K562 (cell line): ENCODE measurements at regions not wholly inside any gene's neighbourhood (a gene's known extent, or its start where the extent isn't known, plus 50 kb on each side); places are given as distances from the start of the nearest gene placed in this dataset.

ENCODE experiments used
- ATAC-seq: fragments of 200-7000 bp; cut with Tn5 transposase; 3 replicates; pipeline ENCODE4 v1.9.1; 2020; ENCODE audit warnings: moderate library complexity
- BruUV-seq: library from RNA; stranded (reverse); fragments of 400-500 nt; replicated peaks from 2 replicates; lab custom pipeline; 2021; lab: Mats Ljungman, UMichigan
- CTCF ChIA-PET: fragments of 300-600 bp; formaldehyde crosslinking; extraction: SDS; loops from one replicate; lab custom pipeline; 2021; ENCODE audit warnings: low intra/inter-chr PET ratio; lab: Yijun Ruan, JAX
- POLR2A ChIA-PET: fragments of 300-600, 350-650 bp; sonication (Branson Sonifier 250); formaldehyde crosslinking; extraction: SDS; loops from one replicate; lab custom pipeline; 2021; ENCODE audit warnings: antibody characterized with exemption, inconsistent platforms; lab: Yijun Ruan, JAX
- DNase-seq, 4 experiments: peaks; one replicate each; pipeline versions ENCODE4 v3.0.0 to v3.0.0-alpha.2; 2011 to 2018; ENCODE audit warnings: low spot score in 3 of 4, mixed read lengths in 3 of 4; ENCODE audit errors: extremely low read depth in 1 of 4
- FAIRE-seq: peaks from 2 replicates; lab custom pipeline; 2011; peaks lifted over from hg19 to GRCh38; lab: Jason Lieb, UNC
- H2AFZ ChIP-seq: 2 replicates; pipeline ENCODE4 v1.6.0; 2011; ENCODE audit warnings: low read depth, low read length, control low read depth, inconsistent platforms
- H3K27ac ChIP-seq: fragments of 200-600 bp; 3 replicates; pipeline ENCODE4 v1.8.0; 2011; ENCODE audit warnings: low read depth, mild to moderate bottlenecking, control low read depth, inconsistent platforms, low read length, moderate library complexity, mixed read lengths; ENCODE audit errors: extremely low read depth
- H3K27me3 ChIP-seq, 2 experiments: fragments of 300-600 bp in 1 of 2; 2 replicates in 1 of 2; 3 replicates in 1 of 2; pipeline versions ENCODE4 v1.6.0 to v1.8.0; 2011; ENCODE audit warnings: inconsistent platforms in 2 of 2, low read length in 2 of 2, mild to moderate bottlenecking in 1 of 2, mixed read lengths in 1 of 2, moderate library complexity in 1 of 2; ENCODE audit not compliant: control insufficient read depth in 2 of 2, insufficient read depth in 2 of 2
- H3K36me3 ChIP-seq: fragments of 300-600 bp; 3 replicates; pipeline ENCODE4 v1.8.0; 2011; ENCODE audit warnings: mild to moderate bottlenecking, low read length, inconsistent platforms; ENCODE audit not compliant: control insufficient read depth, insufficient read depth
- H3K4me1 ChIP-seq, 2 experiments: fragments of 200-600 bp in 1 of 2; replicated peaks in 1 of 2; 2 replicates in 1 of 2; 3 replicates in 1 of 2; pipeline versions ENCODE4 v1.5.1 to v1.8.0; 2011; ENCODE audit warnings: inconsistent platforms in 2 of 2, low read length in 2 of 2, mild to moderate bottlenecking in 1 of 2, mixed read lengths in 1 of 2, moderate library complexity in 1 of 2; ENCODE audit not compliant: control insufficient read depth in 2 of 2, insufficient read depth in 2 of 2
- H3K4me2 ChIP-seq: 2 replicates; pipeline ENCODE4 v1.6.1; 2011; ENCODE audit warnings: low read length, control low read depth, inconsistent platforms, mixed read lengths; ENCODE audit not compliant: insufficient read depth
- H3K4me3 ChIP-seq: fragments of 200-600 bp; sonication (generic), shearing (Covaris generic); 2 replicates; pipeline ENCODE4 v1.5.1; 2016; ENCODE audit warnings: control low read depth, inconsistent platforms
- H3K79me2 ChIP-seq: fragments of 200-600 bp; 3 replicates; pipeline ENCODE4 v1.8.0; 2011; ENCODE audit warnings: low read length, inconsistent platforms; ENCODE audit not compliant: control insufficient read depth, insufficient read depth
- H3K9ac ChIP-seq, 2 experiments: 2 replicates each; pipeline versions ENCODE4 v1.6.0 to v1.6.1; 2011; ENCODE audit warnings: low read depth in 2 of 2, low read length in 2 of 2, control low read depth in 1 of 2, inconsistent platforms in 1 of 2, mild to moderate bottlenecking in 1 of 2, mixed read lengths in 1 of 2; ENCODE audit not compliant: insufficient read depth in 1 of 2
- H3K9me1 ChIP-seq: one replicate; pipeline ENCODE4 v1.6.0; 2011; ENCODE audit warnings: inconsistent platforms, mild to moderate bottlenecking, low read length, moderate library complexity; ENCODE audit not compliant: control insufficient read depth, insufficient read depth
- H3K9me3 ChIP-seq: replicated peaks from 2 replicates; pipeline ENCODE4 v1.5.1; 2011; ENCODE audit warnings: low read depth, low read length, inconsistent platforms; ENCODE audit not compliant: control insufficient read depth, insufficient read depth
- H4K20me1 ChIP-seq: replicated peaks from 2 replicates; pipeline ENCODE4 v1.6.1; 2011; ENCODE audit warnings: low read length, inconsistent platforms, mixed read lengths; ENCODE audit not compliant: control insufficient read depth, insufficient read depth
- BMI1 ChIP-seq: fragments of 150-350 bp; IDR thresholded peaks from 2 replicates; pipeline ENCODE4 v1.6.1; 2014; ENCODE audit warnings: low read length
- CLOCK ChIP-seq: fragments of 250-450 bp; sonication (Bioruptor Pico); IDR thresholded peaks from 2 replicates; pipeline ENCODE4 v1.4.0; 2020; ENCODE audit warnings: mild to moderate bottlenecking, moderate library complexity, borderline replicate concordance
- POLR2AphosphoS2 ChIP-seq: IDR thresholded peaks from 2 replicates; pipeline ENCODE4 v1.6.1; 2012; ENCODE audit warnings: low read length, improper control_type of control experiment
- RBFOX2 ChIP-seq: fragments of 200-400 bp; formaldehyde crosslinking; IDR thresholded peaks from 2 replicates; pipeline ENCODE4 v1.6.1; 2017; ENCODE audit warnings: low read depth, mild to moderate bottlenecking, low read length, moderate library complexity
- RCOR1 ChIP-seq, 2 experiments: IDR thresholded peaks; 2 replicates each; pipeline ENCODE4 v1.6.1; 2012; ENCODE audit warnings: low read depth in 2 of 2, low read length in 2 of 2, borderline replicate concordance in 1 of 2, improper control_type of control experiment in 1 of 2
- TAL1 ChIP-seq: fragments of 450-650 bp; IDR thresholded peaks from 2 replicates; pipeline ENCODE4 v1.6.1; 2016; ENCODE audit warnings: mild to moderate bottlenecking
- TEAD4 ChIP-seq, 2 experiments: sonication (generic) in 1 of 2; formaldehyde crosslinking in 1 of 2; IDR thresholded peaks; 2 replicates each; pipeline versions ENCODE4 v1.6.1 to v1.8.0; 2012 to 2022; ENCODE audit warnings: borderline replicate concordance in 1 of 2, inconsistent platforms in 1 of 2, low read length in 1 of 2, mild to moderate bottlenecking in 1 of 2, missing genetic modification reagents in 1 of 2
- U2AF1 ChIP-seq: fragments of 200-400 bp; formaldehyde crosslinking; optimal IDR thresholded peaks from 2 replicates; pipeline ENCODE3; 2017; ENCODE audit warnings: mild to moderate bottlenecking, low read depth, low read length, moderate library complexity
- ZNF316 ChIP-seq: fragments of 450-650 bp; IDR thresholded peaks from 2 replicates; pipeline ENCODE4 v1.6.1; 2016
- ZNF507 ChIP-seq: conservative IDR thresholded peaks from 2 replicates; pipeline ENCODE4 v1.6.1; 2017; ENCODE audit warnings: missing genetic modification characterization, missing compliant biosample characterization
- ZNF511 ChIP-seq: sonication (generic); formaldehyde crosslinking; IDR thresholded peaks from 2 replicates; pipeline ENCODE4 v1.8.0; 2022; ENCODE audit warnings: mild to moderate bottlenecking, missing genetic modification reagents
- ZNF639 ChIP-seq, 2 experiments: fragments of 200-800 bp in 1 of 2; sonication (Bioruptor generic) in 1 of 2; sonication (generic) in 1 of 2; formaldehyde crosslinking in 1 of 2; IDR thresholded peaks in 1 of 2; conservative IDR thresholded peaks in 1 of 2; 2 replicates each; pipeline versions ENCODE4 v1.5.0 to v1.6.1; 2016 to 2020; ENCODE audit warnings: missing compliant biosample characterization in 1 of 2, missing genetic modification characterization in 1 of 2, missing genetic modification reagents in 1 of 2
- ZNF785 ChIP-seq: fragments of 250-450 bp; sonication (Bioruptor Pico); IDR thresholded peaks from 2 replicates; pipeline ENCODE4 v1.4.0; 2020; ENCODE audit warnings: mild to moderate bottlenecking
- WGBS: fragments of 100-300 bp; shearing (Covaris generic); methylation state at CpG from one replicate; pipeline ENCODE4 v1.1.6; 2016; ENCODE audit warnings: low coverage, mixed read lengths; ENCODE audit not compliant: insufficient coverage; ENCODE audit errors: missing lambda C conversion rate; 5-methylcytosine and 5-hydroxymethylcytosine counted together
- in situ Hi-C: fragments of 300-500 bp; cut with MboI; formaldehyde crosslinking; loops from 4 replicates; pipeline ENCODE4 v1.15.0; 2018; ENCODE audit warnings: inconsistent platforms, mixed read lengths
- intact Hi-C: fragments of 100-400 bp; cut with micrococcal nuclease; formaldehyde crosslinking; loops from 2 replicates; pipeline ENCODE4 v1.14.2; 2022

- ChIA-PET CTCF (no interaction called here), POLR2A (no interaction called here)
- intact Hi-C loops, result no loop called here
- FAIRE-seq (no peak), DNase-seq (no peak), ATAC-seq (no peak)
- Histone ChIP-seq H3K27me3 (peaks cover 6 to 62% of the 10 kb centered on the region in 2 experiments; a peak in 4 of 5 replicates), H3K4me3 (no peak overlapping the region), H3K9me3 (no peaks in the 10 kb centered on the region), H4K20me1 (no peaks in the 10 kb centered on the region), H3K4me1 (no peaks in the 10 kb centered on the region), H3K4me2 (no peak overlapping the region), H2AFZ (no peak overlapping the region), H3K9ac (no peak overlapping the region), H3K79me2 (no peaks in the 10 kb centered on the region), H3K36me3 (no peaks in the 10 kb centered on the region), H3K9me1 (no peaks in the 10 kb centered on the region), H3K27ac (no peak overlapping the region)
- in situ Hi-C loops, result no loop called here
- BruUV-seq, result no TSS peak
- TF ChIP-seq ZNF639 (CRISPR knock-in tag; conservative IDR thresholded peaks at IDR 0.05 in 1 of 2, IDR thresholded peaks at IDR 0.05 in 1 of 2) (no peak), U2AF1 (no peak), RCOR1 (IDR thresholded peaks at IDR 0.05; ENCODE audit: borderline replicate concordance in 1 of 2, low read depth in 2 of 2, low read length in 2 of 2) (no peak), BMI1 (no peak), RBFOX2 (no peak), ZNF785 (no peak), TEAD4 (IDR thresholded peaks at IDR 0.05; ENCODE audit: low read length) (no peak), TEAD4 (CRISPR knock-in tag; IDR thresholded peaks at IDR 0.05; ENCODE audit: borderline replicate concordance) (no peak), CLOCK (CRISPR knock-in tag) (no peak), POLR2AphosphoS2 (no peak), ZNF316 (no peak), ZNF511 (CRISPR knock-in tag) (no peak), ZNF507 (tag) (no peak), TAL1 (no peak)
- WGBS, result 0% methylated on average over 7 of the region's 7 CpGs
These were observed 498.0 kb upstream of the ZMIZ1 start for GRCh38 chr10:78570633-78571235.
